HEK293T (cell line): ENCODE measurements at regions not wholly inside any gene's neighbourhood (a gene's known extent, or its start where the extent isn't known, plus 50 kb on each side); places are given as distances from the start of the nearest gene placed in this dataset.

Experiments
- CTCF ChIA-PET: fragments of 350-600 bp; formaldehyde crosslinking; extraction: SDS; loops from one replicate; lab custom pipeline; 2021; ENCODE audit warnings: antibody characterized with exemption, inconsistent platforms; lab: Yijun Ruan, JAX
- POLR2A ChIA-PET: fragments of 350-600 bp; formaldehyde crosslinking; extraction: SDS; loops from one replicate; lab custom pipeline; 2020; ENCODE audit warnings: antibody characterized with exemption, inconsistent platforms; lab: Yijun Ruan, JAX
- DNase-seq: peaks from one replicate; pipeline ENCODE4 v3.0.0; 2012; ENCODE audit warnings: mixed read lengths; ENCODE audit errors: extremely low spot score
- ARNT ChIP-seq: fragments of 450-650 bp; IDR thresholded peaks from 2 replicates; pipeline ENCODE4 v1.6.1; 2017; ENCODE audit warnings: mild to moderate bottlenecking
- BHLHE40 ChIP-seq: fragments of 450-650 bp; IDR thresholded peaks from 2 replicates; pipeline ENCODE4 v1.6.1; 2016; ENCODE audit warnings: mild to moderate bottlenecking, moderate library complexity, borderline replicate concordance
- CTBP1 ChIP-seq: fragments of 450-650 bp; IDR thresholded peaks from 2 replicates; pipeline ENCODE4 v1.6.1; 2016; ENCODE audit warnings: borderline replicate concordance
- ELF4 ChIP-seq: fragments of 450-650 bp; IDR thresholded peaks from 2 replicates; pipeline ENCODE4 v1.6.1; 2017; ENCODE audit warnings: antibody characterized with exemption
- FOXA1 ChIP-seq: fragments of 450-650 bp; IDR thresholded peaks from 2 replicates; pipeline ENCODE4 v1.6.1; 2016; ENCODE audit warnings: mild to moderate bottlenecking
- FOXK2 ChIP-seq: fragments of 450-650 bp; IDR thresholded peaks from 2 replicates; pipeline ENCODE4 v1.6.1; 2016; ENCODE audit warnings: mild to moderate bottlenecking
- FOXM1 ChIP-seq: fragments of 450-650 bp; IDR thresholded peaks from 2 replicates; pipeline ENCODE4 v1.6.1; 2017; ENCODE audit warnings: mild to moderate bottlenecking, borderline replicate concordance
- HDGF ChIP-seq: fragments of 450-650 bp; IDR thresholded peaks from 2 replicates; pipeline ENCODE4 v1.6.1; 2017; ENCODE audit warnings: antibody characterized with exemption, borderline replicate concordance
- L3MBTL2 ChIP-seq: fragments of 450-650 bp; conservative IDR thresholded peaks from 2 replicates; pipeline ENCODE4 v1.6.1; 2016; ENCODE audit warnings: mild to moderate bottlenecking
- LEF1 ChIP-seq: fragments of 450-650 bp; IDR thresholded peaks from 2 replicates; pipeline ENCODE4 v1.6.1; 2017; ENCODE audit warnings: mild to moderate bottlenecking, borderline replicate concordance
- NFRKB ChIP-seq: fragments of 450-650 bp; IDR thresholded peaks from 2 replicates; pipeline ENCODE4 v1.6.1; 2016; ENCODE audit warnings: mild to moderate bottlenecking, moderate library complexity
- SP1 ChIP-seq: fragments of 450-650 bp; IDR thresholded peaks from 2 replicates; pipeline ENCODE4 v1.6.1; 2017
- SUZ12 ChIP-seq: fragments of 450-650 bp; IDR thresholded peaks from 2 replicates; pipeline ENCODE4 v1.6.1; 2016; ENCODE audit warnings: mild to moderate bottlenecking
- TARDBP ChIP-seq: fragments of 450-650 bp; IDR thresholded peaks from 2 replicates; pipeline ENCODE4 v1.6.1; 2016
- ZNF384 ChIP-seq: fragments of 450-650 bp; IDR thresholded peaks from 2 replicates; pipeline ENCODE4 v1.6.1; 2016
- TF ChIP-seq, protein P1 (sequence below): fragments of 450-650 bp; IDR thresholded peaks from 2 replicates; pipeline ENCODE4 v1.6.1; 2016

DNA sequence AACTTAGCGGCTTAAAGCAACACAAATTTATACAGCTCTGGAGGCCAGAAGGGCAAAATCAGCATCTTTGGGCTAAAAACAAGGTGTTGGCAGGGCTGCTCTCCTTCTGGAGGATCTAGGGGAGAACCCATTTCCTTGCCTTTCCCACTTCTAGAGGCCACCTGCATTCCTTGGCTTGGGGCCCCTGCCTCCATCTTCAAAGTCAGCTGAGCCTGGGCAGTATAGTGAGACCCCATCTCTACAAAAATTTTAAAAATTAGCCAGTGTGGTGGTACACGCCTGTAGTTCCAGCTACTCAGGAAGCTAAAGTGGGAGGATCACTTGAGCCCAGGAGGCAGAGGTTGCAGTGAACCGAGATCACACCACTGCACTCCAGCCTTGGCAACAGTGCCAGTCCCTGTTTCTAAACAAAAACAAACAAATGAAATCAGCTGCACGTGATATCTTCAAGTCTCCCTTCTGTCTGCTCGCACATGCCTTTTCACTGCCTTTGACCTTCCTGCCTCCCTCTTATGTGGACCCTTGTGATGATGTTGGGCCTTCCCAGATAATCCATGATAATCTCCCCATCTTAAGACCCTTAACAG lies 200.6 kb downstream of the ZFP36L2 start:
- ChIA-PET POLR2A (interaction anchor here (0.9 kb wide), 1 partner anchor 201 kb away, joined by 4 read pairs; the partner anchor contains the start of gene ZFP36L2), CTCF (interaction anchor here (0.6 to 0.8 kb wide), 2 partner anchors 14 to 15 kb away, joined by 3 to 4 read pairs; no protein-coding TSS in a partner anchor)
- no peak for DNase-seq
- TF ChIP-seq HDGF (no peak), FOXM1 (no peak), ELF4 (no peak), TARDBP (no peak), ARNT (no peak), SP1 (no peak), NFRKB (no peak), SUZ12 (no peak)

DNA sequence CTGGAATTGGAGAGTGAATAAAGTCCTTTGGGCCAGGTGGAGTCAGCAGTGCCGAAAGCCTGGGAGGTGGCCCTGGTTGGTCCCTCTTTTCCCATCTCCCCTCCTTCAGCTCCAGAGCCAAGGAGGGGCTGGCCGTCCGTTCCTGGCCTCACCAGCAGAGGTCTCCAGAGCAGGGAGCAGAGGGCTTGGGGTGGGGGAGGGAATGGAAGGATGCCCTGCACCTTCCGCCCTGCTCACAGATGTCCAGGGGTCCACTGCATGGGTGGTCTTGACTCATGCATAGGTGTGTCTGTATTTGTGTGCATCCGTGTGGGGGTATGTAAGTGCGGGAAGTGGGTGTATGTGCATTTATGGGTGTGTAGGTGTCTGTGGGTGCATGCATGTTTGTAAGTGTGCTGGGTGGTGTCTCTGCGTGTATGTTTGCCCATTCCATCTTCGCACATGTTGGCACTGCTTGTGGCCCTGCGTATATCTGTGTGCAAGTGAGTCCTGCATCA lies 201.8 kb downstream of the ZFP36L2 start:
- peak; percentile 76 for DNase-seq
- ChIA-PET CTCF (interaction anchor here (0.6 to 1.1 kb wide), 7 partner anchors 9 to 204 kb away, joined by 3 to 4 read pairs (median 4); no protein-coding TSS in a partner anchor), POLR2A (no interaction called here)
- TF ChIP-seq L3MBTL2 (no peak), FOXA1 (no peak), FOXM1 (no peak), ELF4 (no peak), ZNF384 (no peak), FOXK2 (no peak), SUZ12 (no peak), SP1 (no peak), CTBP1 (no peak), NFRKB (no peak), LEF1 (no peak), TARDBP (no peak), HDGF (no peak), ARNT (no peak), BHLHE40 (no peak)
- TF ChIP-seq, protein P1, sequence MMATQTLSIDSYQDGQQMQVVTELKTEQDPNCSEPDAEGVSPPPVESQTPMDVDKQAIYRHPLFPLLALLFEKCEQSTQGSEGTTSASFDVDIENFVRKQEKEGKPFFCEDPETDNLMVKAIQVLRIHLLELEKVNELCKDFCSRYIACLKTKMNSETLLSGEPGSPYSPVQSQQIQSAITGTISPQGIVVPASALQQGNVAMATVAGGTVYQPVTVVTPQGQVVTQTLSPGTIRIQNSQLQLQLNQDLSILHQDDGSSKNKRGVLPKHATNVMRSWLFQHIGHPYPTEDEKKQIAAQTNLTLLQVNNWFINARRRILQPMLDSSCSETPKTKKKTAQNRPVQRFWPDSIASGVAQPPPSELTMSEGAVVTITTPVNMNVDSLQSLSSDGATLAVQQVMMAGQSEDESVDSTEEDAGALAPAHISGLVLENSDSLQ: no peak

DNA sequence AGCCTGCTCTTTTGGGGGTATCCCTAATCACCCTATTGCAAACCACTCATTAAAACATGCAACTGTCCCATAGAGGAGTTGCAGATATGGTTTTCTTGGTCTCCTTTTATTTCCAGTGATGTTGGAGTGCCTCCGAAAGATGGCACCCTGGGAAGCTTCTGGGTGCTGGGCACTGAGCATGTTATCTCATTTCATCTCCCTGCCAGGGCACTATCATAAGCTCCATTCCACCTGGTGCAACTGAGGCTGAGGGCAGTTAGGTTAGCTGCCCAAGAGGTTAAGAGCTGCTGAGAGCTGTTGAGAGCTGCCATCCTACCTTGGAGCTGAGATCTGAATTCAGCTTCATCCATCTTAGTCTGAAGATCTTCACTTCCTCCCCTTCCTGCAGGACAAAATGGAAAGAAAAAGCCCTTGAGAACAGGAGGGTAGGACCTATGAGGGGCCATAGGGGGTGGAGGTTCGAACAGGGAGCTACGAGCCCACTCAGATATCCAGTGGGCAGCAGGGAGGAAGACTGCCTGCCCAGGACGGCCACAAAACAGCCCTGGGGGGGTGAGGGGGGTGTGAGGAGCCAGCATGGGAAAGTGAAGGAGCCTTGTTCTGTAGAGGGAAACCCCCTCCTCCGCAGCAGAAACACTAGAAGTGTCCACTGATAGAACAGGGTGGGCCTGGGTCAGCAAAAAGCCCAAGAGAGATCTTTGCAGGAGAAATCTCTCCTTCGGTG lies 202.5 kb downstream of the ZFP36L2 start:
- POLR2A ChIA-PET: no interaction called here
- CTCF ChIA-PET: interaction anchor here (0.6 to 1.1 kb wide), 7 partner anchors 8 to 205 kb away, joined by 3 to 4 read pairs (median 4); no protein-coding TSS in a partner anchor
- no peak for TF ChIP-seq LEF1
- no peak for TF ChIP-seq ARNT
- TF ChIP-seq ZNF384: no peak
- no peak for TF ChIP-seq L3MBTL2
- no peak for TF ChIP-seq TARDBP
- TF ChIP-seq, protein P1: no peak
- no peak for TF ChIP-seq SUZ12
- no peak for TF ChIP-seq FOXK2
- no peak for TF ChIP-seq FOXA1
- TF ChIP-seq SP1: no peak
- no peak for TF ChIP-seq CTBP1
- TF ChIP-seq BHLHE40: no peak
- TF ChIP-seq ELF4: no peak
- TF ChIP-seq FOXM1: no peak
- no peak for TF ChIP-seq NFRKB
- no peak for DNase-seq

DNA sequence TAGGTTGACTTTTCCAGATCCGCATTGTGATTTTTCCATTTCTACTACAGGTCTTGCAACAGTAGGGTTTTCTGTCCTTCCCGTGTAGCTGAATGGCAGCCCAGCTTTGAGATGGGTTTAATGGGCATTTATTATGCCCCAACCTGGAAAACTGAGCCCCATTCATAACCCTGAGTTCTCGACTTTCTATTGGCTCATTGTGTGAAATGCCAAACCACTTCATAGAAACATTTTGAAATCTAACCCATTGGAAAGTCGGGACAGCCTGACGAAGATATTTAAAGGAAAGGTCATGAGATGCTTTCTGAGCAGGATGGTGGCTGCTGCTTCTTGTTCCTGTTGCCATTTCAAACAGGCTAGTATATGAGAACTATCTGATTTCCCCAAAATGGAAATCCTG lies 203.5 kb downstream of the ZFP36L2 start:
- no peak for DNase-seq
- ChIA-PET CTCF (interaction anchor here (1.1 kb wide), 1 partner anchor 13 kb away, joined by 3 read pairs; no protein-coding TSS in a partner anchor), POLR2A (no interaction called here)
- no peak for TF ChIP-seq L3MBTL2
- TF ChIP-seq BHLHE40: no peak
- TF ChIP-seq, protein P1: no peak
- no peak for TF ChIP-seq SP1
- no peak for TF ChIP-seq SUZ12
- TF ChIP-seq HDGF: no peak
- no peak for TF ChIP-seq ZNF384
- no peak for TF ChIP-seq FOXK2
- TF ChIP-seq LEF1: no peak
- no peak for TF ChIP-seq TARDBP

DNA sequence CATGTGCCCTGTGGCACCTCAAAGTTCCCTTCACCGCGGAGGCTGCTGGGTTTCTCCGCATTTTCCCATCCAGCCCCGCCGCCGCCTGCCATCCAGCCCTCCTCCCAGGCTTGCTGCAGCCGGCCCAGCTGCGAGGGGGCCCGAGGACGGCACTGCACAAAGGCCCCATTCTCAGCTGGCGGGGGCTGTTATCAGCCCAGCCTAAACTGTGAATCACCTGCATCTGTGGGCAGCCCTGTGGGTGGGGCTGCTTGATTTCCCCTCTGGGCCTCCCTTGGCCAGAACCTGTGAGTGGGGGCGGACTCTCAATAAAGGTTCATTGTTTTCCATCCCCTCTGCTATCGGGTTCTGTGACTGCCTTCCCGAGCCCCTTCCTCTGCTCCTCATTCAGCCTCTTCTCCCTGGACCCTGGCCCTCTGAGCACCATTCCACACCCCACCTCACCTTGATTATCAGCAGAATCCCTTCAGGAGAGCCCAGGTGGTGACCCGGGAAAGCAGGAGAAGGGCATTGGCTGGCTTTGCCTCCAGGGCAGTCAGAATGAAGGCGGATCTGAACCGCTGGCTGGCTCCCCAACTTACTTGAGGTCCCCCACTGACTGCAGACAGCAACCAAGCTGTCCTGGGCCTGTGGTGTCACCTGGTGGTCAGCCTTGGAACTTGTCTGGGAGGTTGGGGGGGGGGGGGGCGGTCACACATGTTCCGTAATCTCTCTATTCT lies 204.5 kb downstream of the ZFP36L2 start:
- ChIA-PET POLR2A (no interaction called here), CTCF (interaction anchor here (1.1 kb wide), 1 partner anchor 12 kb away, joined by 3 read pairs; no protein-coding TSS in a partner anchor)
- TF ChIP-seq HDGF (no peak), ARNT (no peak), BHLHE40 (no peak), CTBP1 (no peak), SUZ12 (no peak), LEF1 (no peak), SP1 (no peak), L3MBTL2 (no peak), FOXA1 (no peak), NFRKB (no peak), TARDBP (no peak), ZNF384 (no peak), FOXK2 (no peak), ELF4 (no peak), FOXM1 (no peak)
- TF ChIP-seq, protein P1: no peak
- DNase-seq: no peak
